IPS-20b (cell line): ENCODE measurements at regions not wholly inside any gene's neighbourhood (a gene's known extent, or its start where the extent isn't known, plus 50 kb on each side); places are given as distances from the start of the nearest gene placed in this dataset.
"Not testable (repeated sequence)": the region's sequence is repeated elsewhere in the genome, so short reads cannot be mapped to it uniquely, and the experiment has no call there.

Source experiments
- H3K27ac ChIP-seq: one replicate; pipeline ENCODE4 v1.5.1; 2013; ENCODE audit warnings: low read length
- H3K27me3 ChIP-seq: 2 replicates; pipeline ENCODE4 v1.6.1; 2013; ENCODE audit warnings: mild to moderate bottlenecking, low read length, inconsistent platforms; ENCODE audit not compliant: insufficient read depth
- H3K36me3 ChIP-seq: 2 replicates; pipeline ENCODE4 v1.6.1; 2013; ENCODE audit warnings: low read depth, mild to moderate bottlenecking, inconsistent platforms, low read length, moderate library complexity; ENCODE audit not compliant: insufficient read depth
- H3K4me1 ChIP-seq: 2 replicates; pipeline ENCODE4 v1.6.1; 2013; ENCODE audit warnings: mild to moderate bottlenecking, control low read depth, inconsistent platforms, low read length, moderate library complexity; ENCODE audit not compliant: insufficient read depth
- H3K4me3 ChIP-seq: 2 replicates; pipeline ENCODE4 v1.5.1; 2013; ENCODE audit warnings: mild to moderate bottlenecking, low read length, inconsistent platforms
- H3K9ac ChIP-seq: 2 replicates; pipeline ENCODE4 v1.6.1; 2013; ENCODE audit warnings: low read depth, mild to moderate bottlenecking, inconsistent platforms, low read length, moderate library complexity
- H3K9me3 ChIP-seq: 2 replicates; pipeline ENCODE4 v1.6.1; 2013; ENCODE audit warnings: mild to moderate bottlenecking, low read depth, low read length, inconsistent platforms; ENCODE audit not compliant: insufficient read depth

DNA sequence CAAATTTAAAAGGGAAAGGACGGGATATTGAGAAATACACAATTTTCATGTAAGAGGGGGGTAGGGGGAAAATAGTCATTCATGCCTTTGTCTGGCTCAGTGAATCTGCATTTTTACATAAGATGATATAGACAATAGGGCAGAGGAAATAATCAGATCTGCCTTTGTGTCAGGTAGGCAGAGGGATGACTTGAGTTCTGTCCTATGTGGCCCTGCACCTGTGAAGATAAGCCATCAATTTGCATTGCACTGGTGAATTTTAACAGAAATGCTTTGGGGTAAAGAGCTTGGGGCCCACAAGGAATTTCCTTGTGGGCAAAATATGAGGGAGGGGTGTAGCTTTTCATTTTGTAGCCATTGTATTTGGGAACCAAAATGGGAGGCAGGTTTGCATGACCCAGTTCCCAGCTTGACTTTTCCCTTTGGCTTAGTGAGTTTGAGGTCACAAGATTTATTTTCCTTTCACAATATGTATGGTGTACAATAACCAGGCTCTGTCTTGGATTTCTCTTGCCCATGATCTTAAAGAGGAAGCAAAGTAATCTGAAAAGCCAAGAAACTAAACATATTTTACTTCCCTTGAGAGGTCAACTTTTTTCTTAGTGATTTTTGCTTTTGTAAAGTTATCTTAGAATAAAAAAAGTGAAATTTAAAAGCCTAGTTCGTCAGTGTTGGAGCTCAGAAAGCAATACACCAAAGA lies 77.7 kb upstream of the SORL1 start:
- H3K9ac ChIP-seq = peak overlapping the region; percentile 49; the same call in 1 of the 2 replicates
- no peaks in the 10 kb centered on the region for H3K27me3 ChIP-seq
- peaks cover 41% of the 10 kb centered on the region for H3K4me1 ChIP-seq
- peak overlapping the region; percentile 88 for H3K27ac ChIP-seq
- no peaks in the 10 kb centered on the region for H3K36me3 ChIP-seq
- H3K9me3 ChIP-seq = no peaks in the 10 kb centered on the region
- H3K4me3 ChIP-seq = no peak overlapping the region

GRCh38 chr11:121376130-121376529 lies 76.0 kb upstream of the SORL1 start:
- no peaks in the 10 kb centered on the region for H3K36me3 ChIP-seq
- peaks cover 37% of the 10 kb centered on the region for H3K4me1 ChIP-seq
- H3K4me3 ChIP-seq = no peak overlapping the region
- H3K9me3 ChIP-seq = no peaks in the 10 kb centered on the region
- no peak overlapping the region for H3K27ac ChIP-seq
- no peaks in the 10 kb centered on the region for H3K27me3 ChIP-seq
- H3K9ac ChIP-seq = no peak overlapping the region

GRCh38 chr11:121379145-121379810 lies 72.8 kb upstream of the SORL1 start:
- peak overlapping the region; percentile 54 for H3K27ac ChIP-seq
- H3K9ac ChIP-seq, H3K27me3 ChIP-seq, H3K9me3 ChIP-seq, H3K36me3 ChIP-seq, H3K4me1 ChIP-seq, H3K4me3 ChIP-seq: not testable (repeated sequence)

DNA sequence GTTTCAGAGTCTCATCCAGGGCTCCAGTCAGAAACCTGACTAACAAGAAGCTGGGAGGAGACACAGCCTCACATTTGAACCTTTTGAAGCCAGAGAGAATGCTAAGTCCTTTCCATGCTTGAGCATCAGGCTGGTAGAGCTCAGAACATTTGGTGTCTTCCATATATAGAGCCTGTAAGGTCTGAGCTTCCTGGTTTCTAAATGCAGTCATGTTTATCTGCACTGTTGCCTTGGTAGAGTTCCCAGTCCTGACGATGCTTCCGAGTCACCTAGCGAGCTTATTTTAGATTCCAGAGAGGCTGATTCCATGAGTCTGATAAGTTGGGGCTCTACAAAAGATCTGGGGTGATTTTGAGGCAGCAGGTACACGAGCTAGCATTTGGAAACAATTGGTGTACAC lies 68.4 kb upstream of the SORL1 start:
- Histone ChIP-seq H3K9me3 (no peaks in the 10 kb centered on the region), H3K4me1 (no peaks in the 10 kb centered on the region; the same call in 1 of the 2 replicates), H3K9ac (no peak overlapping the region), H3K36me3 (no peaks in the 10 kb centered on the region), H3K4me3 (no peak overlapping the region), H3K27ac (no peak overlapping the region), H3K27me3 (no peaks in the 10 kb centered on the region)

GRCh38 chr11:121385688-121386087 lies 66.4 kb upstream of the SORL1 start:
- H3K27me3 ChIP-seq = no peaks in the 10 kb centered on the region

More at GRCh38 chr11:121385688-121386087, 66.4 kb upstream of the SORL1 start:
- Histone ChIP-seq H3K9me3 (no peaks in the 10 kb centered on the region), H3K36me3 (no peaks in the 10 kb centered on the region), H3K27ac (no peak overlapping the region), H3K4me3 (no peak overlapping the region), H3K9ac (no peak overlapping the region), H3K4me1 (peaks cover 14% of the 10 kb centered on the region)
